ENCODE measurements at regions not wholly inside any gene's neighbourhood (a gene's known extent, or its start where the extent isn't known, plus 50 kb on each side); places are given as distances from the start of the nearest gene placed in this dataset.
A peak's percentile ranks its signal among the peaks of the same experiment; 100 is the strongest.
"Not testable (repeated sequence)": the region's sequence is repeated elsewhere in the genome, so short reads cannot be mapped to it uniquely, and the experiment has no call there.

DNA sequence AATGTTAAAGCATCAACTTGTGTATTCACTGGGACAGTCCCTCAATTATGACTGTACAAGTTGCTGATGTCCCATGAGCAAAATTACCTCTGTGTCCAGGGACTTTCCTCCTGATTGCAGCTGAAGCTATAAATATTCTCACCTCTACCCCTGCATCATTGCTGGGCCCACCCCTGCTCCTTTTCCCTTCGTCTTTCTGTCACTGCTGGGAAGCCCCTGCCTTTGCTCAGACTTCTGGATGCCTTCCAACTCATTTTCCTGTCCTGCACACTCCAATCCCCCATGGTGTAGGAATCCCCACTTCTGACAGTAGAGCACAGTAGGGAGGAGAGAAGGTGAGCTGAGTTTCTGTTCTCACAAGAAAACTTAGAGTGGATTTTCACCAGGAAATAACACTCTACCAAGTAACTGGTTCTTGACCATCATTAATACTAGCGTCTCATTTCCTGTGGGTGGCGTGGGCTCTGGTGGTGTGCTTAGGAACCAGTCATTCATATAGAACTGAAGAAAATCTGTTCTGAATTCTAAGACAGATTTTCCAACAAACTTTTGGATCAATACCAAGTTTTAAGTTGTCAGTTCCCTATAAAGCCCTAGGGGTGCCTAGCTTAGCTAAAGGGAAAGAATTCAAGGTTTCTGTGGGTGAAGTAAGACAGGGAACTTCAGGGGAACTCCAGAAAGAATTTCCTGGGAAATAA lies 136.2 kb upstream of the MED14 start:
- ATAC-seq (peak; percentile 90), DNase-seq (peak; percentile 37)
- H3K4me3 Mint-ChIP-seq: no peak overlapping the region
- ChIA-PET POLR2A (no interaction called here), CTCF (no interaction called here)
- no peaks in the 10 kb centered on the region for H3K9me3 Mint-ChIP-seq (ENCODE audit: low read depth)
- H3K4me1 Mint-ChIP-seq: peaks cover 10% of the 10 kb centered on the region
- peak overlapping the region; percentile 58 for H3K27ac Mint-ChIP-seq
- H3K27me3 Mint-ChIP-seq: peaks cover 2% of the 10 kb centered on the region
- intact Hi-C loops (cut with DNase I, micrococcal nuclease): no loop called here
- no peaks in the 10 kb centered on the region for H3K36me3 Mint-ChIP-seq (ENCODE audit: low read depth)

DNA sequence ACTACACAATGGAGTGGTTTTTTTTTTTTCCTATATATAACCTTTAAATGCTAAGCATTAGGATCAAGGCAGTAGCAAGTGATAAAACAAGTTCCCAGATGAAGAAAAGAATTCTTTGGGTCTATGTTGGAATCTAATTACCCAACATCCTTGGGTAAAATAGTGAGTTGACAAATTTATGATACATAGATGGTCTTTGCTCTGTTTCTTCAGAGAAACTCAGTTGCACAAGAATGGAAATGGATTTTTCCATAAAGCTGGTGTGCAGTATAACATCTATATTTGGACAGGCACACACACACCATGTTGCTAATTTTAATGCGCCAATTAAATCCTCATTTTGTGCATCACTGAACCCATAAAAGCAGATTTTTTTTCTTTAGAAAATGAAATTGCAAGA lies 137.0 kb upstream of the MED14 start:
- no peaks in the 10 kb centered on the region for H3K9me3 Mint-ChIP-seq (ENCODE audit: low read depth)
- DNase-seq: no peak
- ChIA-PET POLR2A (no interaction called here), CTCF (interaction anchor here (0.6 kb wide), 1 partner anchor 222 kb away, joined by 3 read pairs; no protein-coding TSS in a partner anchor)
- H3K27me3 Mint-ChIP-seq: peaks cover 2% of the 10 kb centered on the region
- H3K4me1 Mint-ChIP-seq: peaks cover 10% of the 10 kb centered on the region
- H3K36me3 Mint-ChIP-seq (ENCODE audit: low read depth): no peaks in the 10 kb centered on the region
- ATAC-seq: no peak
- H3K4me3 Mint-ChIP-seq: no peak overlapping the region
- H3K27ac Mint-ChIP-seq: no peak overlapping the region
- intact Hi-C loops (cut with DNase I, micrococcal nuclease): no loop called here

DNA sequence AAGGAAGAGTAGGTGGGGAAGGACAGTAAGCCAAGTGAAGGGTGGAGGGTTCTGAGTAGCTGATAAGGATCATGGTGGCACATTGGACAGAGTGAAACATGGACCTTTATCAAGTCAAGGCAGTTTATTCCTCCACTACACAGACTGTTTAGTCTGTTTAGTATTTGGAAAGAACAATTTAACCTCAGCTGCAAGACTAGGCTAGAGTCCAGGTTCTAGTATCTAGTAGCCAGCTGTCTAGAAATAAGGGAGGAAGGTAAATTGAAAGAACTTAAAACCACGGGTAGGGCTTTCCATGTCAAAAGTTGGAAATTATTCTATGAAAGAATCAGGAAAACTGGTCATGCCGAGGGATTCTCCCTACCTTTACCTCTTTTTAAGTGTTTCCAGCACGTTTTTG lies 140.1 kb upstream of the MED14 start:
- intact Hi-C loops (cut with DNase I, micrococcal nuclease): loop anchor here in 1 of 2 experiments (5.0 kb wide), 1 partner anchor 242 kb away; no protein-coding TSS in a partner anchor

DNA sequence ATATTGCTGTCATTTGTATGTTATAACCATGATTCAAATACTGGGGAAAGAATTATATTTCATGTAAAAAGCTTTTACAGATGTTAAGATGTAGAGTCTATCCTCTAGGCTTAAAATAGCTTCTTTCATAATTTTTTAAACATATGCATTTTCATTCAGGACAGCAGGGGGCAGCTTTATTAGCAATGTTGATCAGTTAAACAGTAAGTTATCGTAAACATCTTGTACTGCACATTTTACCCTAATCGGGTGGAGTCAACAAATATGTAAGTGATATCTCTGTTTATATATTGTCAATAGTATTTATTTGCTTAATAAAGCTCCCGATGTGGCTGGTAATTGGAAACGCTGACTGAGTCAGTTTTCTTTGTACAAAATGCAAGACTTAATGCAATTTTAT lies 142.5 kb upstream of the MED14 start:
- Mint-ChIP-seq H3K27me3 (peaks cover 2% of the 10 kb centered on the region), H3K36me3 (ENCODE audit: low read depth) (no peaks in the 10 kb centered on the region), H3K4me3 (no peak overlapping the region), H3K4me1 (no peaks in the 10 kb centered on the region), H3K9me3 (ENCODE audit: low read depth) (no peaks in the 10 kb centered on the region), H3K27ac (no peak overlapping the region)
- ATAC-seq (no peak), DNase-seq (peak; percentile 6)
- ChIA-PET CTCF (interaction anchor here (0.6 to 1.7 kb wide), 11 partner anchors 10 to 847 kb away, joined by 3 to 12 read pairs (median 3); no protein-coding TSS in a partner anchor), POLR2A (interaction anchor here (1.0 kb wide), 1 partner anchor 227 kb away, joined by 3 read pairs; no protein-coding TSS in a partner anchor)
- intact Hi-C loops (cut with DNase I, micrococcal nuclease): loop anchor here (1.0 to 5.0 kb wide), 3 partner anchors 237 to 375 kb away; no protein-coding TSS in a partner anchor

More for the DNA sequence above, 140.1 kb upstream of the MED14 start:
- POLR2A ChIA-PET: no interaction called here
- no peak for ATAC-seq
- Mint-ChIP-seq H3K27me3 (peaks cover 2% of the 10 kb centered on the region), H3K9me3 (ENCODE audit: low read depth) (no peaks in the 10 kb centered on the region), H3K4me3 (no peak overlapping the region), H3K36me3 (ENCODE audit: low read depth) (no peaks in the 10 kb centered on the region), H3K27ac (no peak overlapping the region), H3K4me1 (peaks cover 10% of the 10 kb centered on the region)
- no peak for DNase-seq
- CTCF ChIA-PET: interaction anchor here (0.5 kb wide), 1 partner anchor 231 kb away, joined by 3 read pairs; no protein-coding TSS in a partner anchor

DNA sequence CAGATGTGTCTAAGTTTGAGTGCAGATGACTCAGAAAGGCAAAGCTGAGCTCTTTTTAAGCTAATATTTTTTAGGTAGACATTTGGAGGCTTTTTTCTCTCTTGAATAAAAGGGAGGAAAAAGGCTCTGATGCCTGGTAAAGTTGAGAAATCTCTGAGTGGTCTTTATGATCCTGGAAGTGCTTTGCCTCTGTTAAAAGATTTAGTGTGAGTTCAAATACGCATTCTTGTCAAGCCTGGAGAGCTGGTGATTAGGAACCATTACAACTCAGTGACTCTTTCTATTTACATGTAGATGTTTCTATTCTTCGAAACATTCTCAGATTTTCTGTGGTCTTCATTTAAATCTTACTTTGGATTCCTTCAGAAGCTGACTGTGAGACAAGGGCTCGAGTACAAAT lies 143.4 kb upstream of the MED14 start:
- CTCF ChIA-PET: interaction anchor here (0.6 to 1.7 kb wide), 5 partner anchors 11 to 334 kb away, joined by 3 to 12 read pairs (median 3); no protein-coding TSS in a partner anchor
- ATAC-seq: no peak

DNA sequence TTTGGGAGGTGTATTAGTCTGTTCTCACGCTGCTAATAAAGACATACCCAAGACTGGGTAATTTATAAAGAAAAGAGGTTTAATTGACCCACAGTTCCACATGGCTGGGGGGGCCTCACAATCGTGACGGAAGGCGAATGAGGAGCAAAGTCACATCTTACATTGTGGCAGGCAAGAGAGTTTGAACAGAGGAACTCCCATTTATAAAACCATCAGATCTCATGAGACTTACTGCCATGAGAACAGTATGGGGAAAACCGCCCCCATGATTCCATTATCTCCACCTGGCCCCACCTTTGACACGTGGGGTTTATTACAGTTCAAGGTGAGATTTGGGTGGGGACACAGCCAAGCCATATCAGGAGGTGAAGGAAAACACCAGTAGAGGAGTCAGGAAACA lies 143.8 kb upstream of the MED14 start:
- H3K27me3 Mint-ChIP-seq; H3K36me3 Mint-ChIP-seq (ENCODE audit: low read depth); POLR2A ChIA-PET; H3K27ac Mint-ChIP-seq; H3K9me3 Mint-ChIP-seq (ENCODE audit: low read depth); H3K4me3 Mint-ChIP-seq; H3K4me1 Mint-ChIP-seq; DNase-seq; ATAC-seq: not testable (repeated sequence)
- CTCF ChIA-PET: interaction anchor here (1.3 to 1.5 kb wide), 2 partner anchors 12 to 334 kb away, joined by 3 read pairs; no protein-coding TSS in a partner anchor
- intact Hi-C loops (cut with DNase I, micrococcal nuclease): loop anchor here in 1 of 2 experiments (5.0 kb wide), 1 partner anchor 238 kb away; no protein-coding TSS in a partner anchor

More for the DNA sequence above, 143.4 kb upstream of the MED14 start:
- no peaks in the 10 kb centered on the region for H3K36me3 Mint-ChIP-seq (ENCODE audit: low read depth)
- H3K4me1 Mint-ChIP-seq: no peaks in the 10 kb centered on the region
- intact Hi-C loops (cut with DNase I, micrococcal nuclease): loop anchor here (1.0 to 5.0 kb wide), 3 partner anchors 237 to 375 kb away; no protein-coding TSS in a partner anchor
- H3K9me3 Mint-ChIP-seq (ENCODE audit: low read depth): no peaks in the 10 kb centered on the region
- H3K4me3 Mint-ChIP-seq: no peak overlapping the region
- peaks cover 2% of the 10 kb centered on the region for H3K27me3 Mint-ChIP-seq
- POLR2A ChIA-PET: interaction anchor here (1.0 kb wide), 1 partner anchor 226 kb away, joined by 3 read pairs; no protein-coding TSS in a partner anchor
- DNase-seq: no peak
- H3K27ac Mint-ChIP-seq: no peak overlapping the region

DNA sequence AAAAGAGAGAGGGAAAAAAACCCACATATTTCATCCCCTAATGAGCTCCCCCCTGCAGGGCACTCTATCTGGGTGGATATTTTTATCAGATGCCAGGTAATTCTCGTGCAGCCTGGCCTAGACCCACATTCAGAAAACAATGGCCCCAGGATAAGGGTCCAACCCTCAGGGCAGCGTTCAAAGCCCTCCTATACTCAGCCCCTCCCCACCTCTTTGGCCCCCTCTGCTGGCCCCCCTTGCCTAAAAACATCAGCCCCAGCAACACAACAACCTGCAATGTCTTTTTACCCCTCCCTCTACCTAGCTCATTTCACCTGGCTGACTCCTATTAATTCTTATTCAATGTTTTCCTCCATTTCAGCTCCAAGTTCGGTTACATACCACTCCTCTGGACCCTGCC lies 145.4 kb upstream of the MED14 start:
- ATAC-seq (no peak), DNase-seq (no peak)
- H3K36me3 Mint-ChIP-seq (ENCODE audit: low read depth): no peaks in the 10 kb centered on the region
- POLR2A ChIA-PET: no interaction called here
- CTCF ChIA-PET: no interaction called here
- no peaks in the 10 kb centered on the region for H3K4me1 Mint-ChIP-seq
- no peak overlapping the region for H3K27ac Mint-ChIP-seq
- no peak overlapping the region for H3K4me3 Mint-ChIP-seq
- no peaks in the 10 kb centered on the region for H3K9me3 Mint-ChIP-seq (ENCODE audit: low read depth)
- H3K27me3 Mint-ChIP-seq: peaks cover 2% of the 10 kb centered on the region
- intact Hi-C loops (cut with DNase I, micrococcal nuclease): no loop called here

DNA sequence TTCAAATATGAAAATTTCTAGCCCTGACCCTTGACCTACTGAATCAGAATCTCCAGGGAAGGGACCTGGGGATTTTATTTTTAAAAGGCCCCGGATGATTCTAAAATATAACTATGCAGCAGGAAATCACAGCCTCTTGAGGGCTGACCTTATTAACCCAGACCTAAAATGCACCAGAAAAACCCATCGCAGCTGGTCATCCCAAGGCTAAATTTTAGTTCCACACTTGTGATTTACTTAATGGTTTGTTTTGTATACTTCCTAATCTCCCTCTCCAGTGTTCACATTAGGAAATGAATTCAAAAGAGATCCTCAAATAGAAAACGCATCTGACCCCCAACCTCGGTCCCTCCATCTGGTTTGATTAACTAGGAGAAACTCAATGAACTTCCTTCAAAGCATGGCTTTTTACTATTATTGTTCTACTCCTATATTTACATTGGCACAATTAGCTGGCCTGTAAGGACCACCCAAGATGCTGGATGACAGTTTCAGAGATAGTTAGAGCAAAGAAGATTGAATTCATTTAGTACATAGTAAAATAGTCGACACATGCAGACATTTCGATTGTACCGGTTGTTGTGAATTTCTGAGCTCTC lies 147.8 kb upstream of the MED14 start:
- DNase-seq (no peak), ATAC-seq (no peak)
- Mint-ChIP-seq H3K4me1 (peaks cover 1% of the 10 kb centered on the region), H3K27ac (no peak overlapping the region), H3K4me3 (no peak overlapping the region), H3K27me3 (no peaks in the 10 kb centered on the region), H3K9me3 (ENCODE audit: low read depth) (no peaks in the 10 kb centered on the region), H3K36me3 (ENCODE audit: low read depth) (no peaks in the 10 kb centered on the region)
- CTCF ChIA-PET: no interaction called here
- intact Hi-C loops (cut with DNase I, micrococcal nuclease): no loop called here
- POLR2A ChIA-PET: no interaction called here

DNA sequence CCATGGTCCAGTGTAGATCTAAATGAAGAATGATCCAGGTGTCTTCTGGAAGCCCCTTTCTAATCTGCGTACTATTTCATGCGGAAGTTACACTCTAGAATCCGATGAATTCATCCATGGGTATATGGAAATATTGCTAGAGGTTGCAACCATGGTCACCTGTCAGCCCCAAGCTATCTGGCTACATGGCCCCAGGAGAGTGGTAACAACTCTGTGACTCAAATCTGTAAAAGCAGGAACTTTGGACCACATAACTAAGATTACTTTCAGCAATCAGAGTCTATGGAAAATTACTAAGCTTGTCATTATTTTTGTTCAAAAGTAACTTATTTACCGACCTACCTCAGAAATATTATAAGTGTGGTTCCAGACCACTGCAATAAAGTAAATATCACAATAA lies 150.6 kb upstream of the MED14 start:
- no peak for DNase-seq
- ChIA-PET CTCF (no interaction called here), POLR2A (no interaction called here)
- H3K9me3 Mint-ChIP-seq (ENCODE audit: low read depth): no peaks in the 10 kb centered on the region
- H3K27ac Mint-ChIP-seq: no peak overlapping the region
- no peaks in the 10 kb centered on the region for H3K36me3 Mint-ChIP-seq (ENCODE audit: low read depth)
- intact Hi-C loops (cut with DNase I, micrococcal nuclease): no loop called here
- peaks cover 3% of the 10 kb centered on the region for H3K4me1 Mint-ChIP-seq
- no peak for ATAC-seq
- H3K4me3 Mint-ChIP-seq: no peak overlapping the region
- no peaks in the 10 kb centered on the region for H3K27me3 Mint-ChIP-seq

DNA sequence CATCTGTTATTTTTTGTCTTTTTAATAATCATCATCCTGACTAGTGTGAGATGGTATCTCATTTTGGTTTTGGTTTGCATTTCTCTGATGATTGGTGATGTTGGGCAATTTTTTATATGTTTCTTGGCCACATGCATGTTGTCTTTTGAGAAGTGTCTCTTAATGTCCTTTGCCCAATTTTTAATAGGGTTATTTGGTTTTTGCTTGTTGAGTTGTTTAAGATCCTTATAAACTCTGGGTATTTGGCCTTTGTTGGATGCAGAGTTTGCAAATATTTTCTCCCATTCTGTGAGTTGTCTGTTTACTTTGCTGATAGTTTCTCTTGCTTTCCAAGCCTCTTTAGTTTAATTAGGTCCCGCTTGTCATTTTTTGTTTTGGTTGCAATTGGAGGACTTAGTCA lies 152.1 kb upstream of the MED14 start:
- ATAC-seq: no peak
- no peak for DNase-seq
- no peak overlapping the region for H3K4me3 Mint-ChIP-seq
- POLR2A ChIA-PET: no interaction called here
- CTCF ChIA-PET: no interaction called here
- intact Hi-C loops (cut with DNase I, micrococcal nuclease): no loop called here
- no peak overlapping the region for H3K27ac Mint-ChIP-seq
- no peaks in the 10 kb centered on the region for H3K9me3 Mint-ChIP-seq (ENCODE audit: low read depth)
- H3K4me1 Mint-ChIP-seq: peaks cover 3% of the 10 kb centered on the region
- H3K36me3 Mint-ChIP-seq (ENCODE audit: low read depth): no peaks in the 10 kb centered on the region
- H3K27me3 Mint-ChIP-seq: no peaks in the 10 kb centered on the region

DNA sequence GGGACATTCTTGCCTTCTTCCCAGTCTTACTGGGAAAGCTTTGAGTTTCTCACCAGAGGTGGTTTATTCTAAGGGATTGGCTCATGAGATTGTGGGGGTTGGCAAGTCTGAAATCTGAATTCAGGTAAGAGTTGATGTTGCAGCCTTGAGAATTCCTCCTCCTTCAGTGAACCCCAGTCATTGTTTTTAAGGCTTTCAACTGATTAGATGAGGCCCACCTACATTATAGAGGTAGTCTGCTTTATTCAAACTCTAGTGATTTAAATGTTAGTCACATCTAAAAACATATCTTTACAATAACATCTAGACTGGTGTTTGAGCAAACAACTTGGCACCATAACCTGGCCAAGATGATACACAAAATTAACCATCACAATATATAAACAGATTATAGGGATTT lies 156.5 kb upstream of the MED14 start:
- no peaks in the 10 kb centered on the region for H3K27me3 Mint-ChIP-seq
- DNase-seq (no peak), ATAC-seq (no peak)
- no peak overlapping the region for H3K27ac Mint-ChIP-seq
- H3K36me3 Mint-ChIP-seq (ENCODE audit: low read depth): no peaks in the 10 kb centered on the region
- intact Hi-C loops (cut with DNase I, micrococcal nuclease): no loop called here
- ChIA-PET POLR2A (no interaction called here), CTCF (interaction anchor here (1.4 kb wide), 1 partner anchor 14 kb away, joined by 4 read pairs; no protein-coding TSS in a partner anchor)
- no peaks in the 10 kb centered on the region for H3K9me3 Mint-ChIP-seq (ENCODE audit: low read depth)
- no peak overlapping the region for H3K4me3 Mint-ChIP-seq
- H3K4me1 Mint-ChIP-seq: peaks cover 3% of the 10 kb centered on the region

All from activated CD4-positive, alpha-beta T cell treated with anti-CD3 and anti-CD28 coated beads for 36 hours (primary cell).